AG04450 (cell line): ENCODE measurements at regions not wholly inside any gene's neighbourhood (a gene's known extent, or its start where the extent isn't known, plus 50 kb on each side); places are given as distances from the start of the nearest gene placed in this dataset.

Experiments used
- CTCF ChIA-PET: fragments of 300-600, 350-600 bp; formaldehyde crosslinking; extraction: SDS; loops from one replicate; lab custom pipeline; 2022; ENCODE audit warnings: antibody characterized with exemption, inconsistent platforms; lab: Charles Lee
- POLR2A ChIA-PET: fragments of 350-600 bp; formaldehyde crosslinking; extraction: SDS; loops from one replicate; lab custom pipeline; 2021; ENCODE audit warnings: antibody characterized with exemption, inconsistent platforms; lab: Yijun Ruan, JAX
- DNase-seq: peaks from one replicate; pipeline ENCODE4 v3.0.0-alpha.2; 2011; ENCODE audit warnings: low read depth, low spot score
- H3K27ac ChIP-seq: one replicate; pipeline ENCODE4 v1.5.1; 2012; ENCODE audit warnings: low read depth, low read length, control low read depth
- H3K27me3 ChIP-seq: one replicate; pipeline ENCODE4 v1.6.0; 2012; ENCODE audit warnings: low read length; ENCODE audit not compliant: control insufficient read depth, insufficient read depth
- H3K4me3 ChIP-seq: 2 replicates; pipeline ENCODE4 v1.5.1; 2011; ENCODE audit warnings: mild to moderate bottlenecking, low read depth, low read length, control low read depth
- H3K9me3 ChIP-seq: 2 replicates; pipeline ENCODE4 v1.5.1; 2012; ENCODE audit warnings: low read length; ENCODE audit not compliant: control insufficient read depth, insufficient read depth
- TF ChIP-seq, protein P1 (sequence below): IDR thresholded peaks from 2 replicates; pipeline ENCODE4 v1.5.1; 2011; ENCODE audit warnings: low read depth, low read length, control low read depth, inconsistent platforms

DNA sequence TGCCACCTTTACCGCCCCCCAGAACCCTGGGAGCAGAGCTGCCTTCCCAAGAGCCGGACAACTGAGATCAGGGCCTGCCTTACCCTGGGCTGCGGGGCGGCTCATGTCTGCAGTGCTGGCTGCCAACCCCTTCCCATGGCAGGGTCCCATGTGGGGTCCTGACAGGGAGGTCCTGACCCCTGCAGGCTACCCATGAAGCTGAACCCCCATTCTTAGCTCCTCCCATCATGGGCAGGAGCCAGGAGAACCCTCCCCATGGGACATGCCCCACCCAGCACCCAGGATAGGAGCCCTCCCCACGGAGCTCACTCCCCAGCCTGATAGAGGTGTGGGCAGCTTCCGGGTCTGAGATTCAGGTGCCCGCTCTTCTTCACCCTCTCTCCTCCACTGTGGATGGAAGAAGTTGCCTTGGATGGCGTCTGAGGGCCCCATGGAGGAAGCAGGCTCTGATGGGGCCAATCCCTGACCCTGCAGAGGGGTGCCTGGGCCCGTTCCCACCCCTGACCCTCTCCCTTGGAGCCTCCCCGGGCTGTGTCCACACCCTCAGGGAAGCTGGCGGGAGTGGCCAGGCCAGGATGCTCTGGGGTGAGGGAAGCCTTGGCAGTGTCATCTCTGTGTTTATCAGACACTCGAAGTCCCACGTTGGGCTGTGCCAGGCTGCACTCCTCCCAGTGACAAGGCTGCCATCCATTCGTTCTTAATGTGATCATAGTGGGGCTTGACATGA lies 1508.2 kb downstream of the BRD1 start:
- TF ChIP-seq, protein P1, sequence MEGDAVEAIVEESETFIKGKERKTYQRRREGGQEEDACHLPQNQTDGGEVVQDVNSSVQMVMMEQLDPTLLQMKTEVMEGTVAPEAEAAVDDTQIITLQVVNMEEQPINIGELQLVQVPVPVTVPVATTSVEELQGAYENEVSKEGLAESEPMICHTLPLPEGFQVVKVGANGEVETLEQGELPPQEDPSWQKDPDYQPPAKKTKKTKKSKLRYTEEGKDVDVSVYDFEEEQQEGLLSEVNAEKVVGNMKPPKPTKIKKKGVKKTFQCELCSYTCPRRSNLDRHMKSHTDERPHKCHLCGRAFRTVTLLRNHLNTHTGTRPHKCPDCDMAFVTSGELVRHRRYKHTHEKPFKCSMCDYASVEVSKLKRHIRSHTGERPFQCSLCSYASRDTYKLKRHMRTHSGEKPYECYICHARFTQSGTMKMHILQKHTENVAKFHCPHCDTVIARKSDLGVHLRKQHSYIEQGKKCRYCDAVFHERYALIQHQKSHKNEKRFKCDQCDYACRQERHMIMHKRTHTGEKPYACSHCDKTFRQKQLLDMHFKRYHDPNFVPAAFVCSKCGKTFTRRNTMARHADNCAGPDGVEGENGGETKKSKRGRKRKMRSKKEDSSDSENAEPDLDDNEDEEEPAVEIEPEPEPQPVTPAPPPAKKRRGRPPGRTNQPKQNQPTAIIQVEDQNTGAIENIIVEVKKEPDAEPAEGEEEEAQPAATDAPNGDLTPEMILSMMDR = no peak
- peaks cover 80% of the 10 kb centered on the region for H3K9me3 ChIP-seq
- H3K4me3 ChIP-seq = no peak overlapping the region
- no peak overlapping the region for H3K27ac ChIP-seq
- DNase-seq = no peak
- no peaks in the 10 kb centered on the region for H3K27me3 ChIP-seq
- ChIA-PET CTCF (no interaction called here), POLR2A (no interaction called here)

DNA sequence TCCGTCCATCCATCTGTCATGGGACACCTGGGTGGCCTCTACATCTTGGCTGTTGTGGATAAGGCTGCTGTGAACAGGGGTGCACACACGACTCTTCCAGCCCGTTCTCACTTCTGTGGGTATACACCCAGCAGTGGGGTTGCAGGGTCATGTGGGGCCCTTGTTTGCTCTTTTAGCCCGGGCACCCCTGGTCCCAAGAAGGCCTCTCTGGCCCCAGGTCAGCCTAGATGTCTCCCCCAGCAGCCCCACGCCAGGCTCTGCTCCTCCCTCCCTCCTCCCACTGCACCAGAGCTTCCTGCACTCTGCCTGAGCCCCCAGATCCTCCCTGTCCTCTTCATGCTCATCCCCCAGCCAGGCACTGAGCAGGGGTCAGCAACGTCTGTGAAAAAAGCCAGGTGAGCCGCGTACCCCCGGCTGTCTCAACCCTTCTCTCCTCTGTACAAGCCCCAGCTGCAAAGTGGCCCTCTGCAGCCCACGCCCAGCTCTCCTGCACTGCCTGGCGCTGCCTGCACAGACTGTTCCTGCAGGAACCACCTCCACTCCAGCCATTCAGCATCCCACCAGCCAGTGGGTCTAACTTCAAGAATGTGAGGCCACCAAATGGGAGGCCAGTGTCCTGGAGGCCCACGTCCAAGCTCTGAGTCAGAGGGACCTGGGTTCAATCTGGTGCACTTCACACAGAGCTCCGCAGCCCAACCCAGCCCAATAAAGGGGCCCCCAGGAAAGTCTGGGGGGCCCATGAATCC lies 1508.9 kb downstream of the BRD1 start:
- POLR2A ChIA-PET = no interaction called here
- DNase-seq = no peak
- CTCF ChIA-PET = no interaction called here
- no peaks in the 10 kb centered on the region for H3K27me3 ChIP-seq
- H3K9me3 ChIP-seq = peaks cover 79% of the 10 kb centered on the region
- H3K27ac ChIP-seq = no peak overlapping the region
- TF ChIP-seq, protein P1 = no peak
- H3K4me3 ChIP-seq = no peak overlapping the region

DNA sequence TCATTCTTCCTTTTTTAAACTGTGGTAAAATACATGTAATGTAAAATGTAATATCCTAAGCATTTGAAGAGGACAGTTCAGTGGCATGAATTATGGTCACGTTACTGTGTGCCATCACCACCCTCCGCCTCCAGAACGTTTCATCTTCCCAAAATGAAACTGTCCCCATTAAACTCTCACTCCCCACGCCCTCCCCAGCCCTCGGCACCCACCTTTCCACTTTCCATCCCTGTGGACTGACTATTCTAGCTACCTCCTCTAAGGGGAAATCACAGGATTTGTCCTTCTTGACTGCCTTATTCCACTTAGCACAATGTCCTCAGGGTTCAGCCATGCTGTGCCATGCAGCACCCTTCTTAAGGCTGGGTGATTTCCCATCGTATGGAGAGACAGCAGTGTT lies 1509.5 kb downstream of the BRD1 start:
- ChIA-PET CTCF (no interaction called here), POLR2A (no interaction called here)
- no peak for DNase-seq
- no peak overlapping the region for H3K27ac ChIP-seq
- peaks cover 80% of the 10 kb centered on the region for H3K9me3 ChIP-seq
- H3K4me3 ChIP-seq = no peak overlapping the region
- TF ChIP-seq, protein P1 = no peak
- H3K27me3 ChIP-seq = no peaks in the 10 kb centered on the region

DNA sequence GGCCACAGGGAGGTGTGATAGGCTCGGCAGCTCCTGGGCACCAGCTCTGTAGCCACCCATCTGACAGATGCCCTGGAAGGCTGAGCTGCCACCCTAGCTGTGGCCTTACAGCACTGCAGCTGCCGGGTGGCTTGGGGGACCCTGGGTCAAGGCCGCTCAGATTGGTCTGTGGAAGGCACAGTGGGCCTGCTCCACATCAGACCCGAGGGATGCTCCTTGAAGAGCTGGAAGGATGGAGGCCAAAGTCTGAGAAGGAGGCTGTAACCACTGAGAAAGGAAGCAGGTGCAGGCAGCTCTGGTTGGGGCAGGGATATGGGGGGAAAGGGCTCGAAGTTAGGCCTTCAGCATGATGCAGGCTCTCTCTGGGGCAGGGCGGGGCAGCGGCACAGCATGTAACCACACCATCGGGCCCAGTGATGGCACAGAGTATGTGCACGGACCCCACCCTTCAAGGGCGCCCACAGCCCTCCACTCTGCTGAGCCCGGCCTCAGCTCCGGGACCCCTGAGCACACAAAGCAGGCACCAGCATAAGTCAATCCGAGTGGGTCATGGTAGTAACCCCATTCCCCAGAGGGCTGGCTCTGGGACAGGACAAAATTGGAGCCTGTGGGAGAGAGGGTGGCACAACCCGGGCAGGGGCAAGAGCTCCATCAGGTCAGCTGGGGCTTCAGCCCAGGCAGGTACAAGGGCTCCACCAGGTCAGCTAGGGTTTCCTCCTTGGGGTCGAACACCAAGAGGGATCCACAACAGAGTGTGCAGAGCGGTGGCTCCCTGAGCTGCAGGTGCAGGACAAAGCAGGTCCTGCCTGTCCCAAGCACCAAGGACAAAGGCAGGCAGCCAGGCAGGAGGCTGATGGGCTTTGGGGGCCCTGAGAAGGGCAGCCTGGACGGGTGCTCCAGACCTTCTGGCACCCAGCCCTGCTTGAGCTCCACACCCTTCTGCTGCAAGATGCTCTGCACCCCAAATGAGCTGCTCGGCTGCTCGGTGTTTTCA lies 1511.1 kb downstream of the BRD1 start:
- CTCF ChIA-PET = no interaction called here
- TF ChIP-seq, protein P1 = no peak

More for the DNA sequence above, 1511.1 kb downstream of the BRD1 start:
- POLR2A ChIA-PET = no interaction called here
- Histone ChIP-seq H3K27ac (no peak overlapping the region), H3K9me3 (peaks cover 74% of the 10 kb centered on the region), H3K4me3 (no peak overlapping the region), H3K27me3 (no peaks in the 10 kb centered on the region)
- DNase-seq = no peak
